PC-3 (cell line): ENCODE measurements at regions not wholly inside any gene's neighbourhood (a gene's known extent, or its start where the extent isn't known, plus 50 kb on each side); places are given as distances from the start of the nearest gene placed in this dataset.

Experiments
- ATAC-seq: fragments of 200-7000 bp; cut with Tn5 transposase; 2 replicates; pipeline ENCODE4 v1.9.1; 2020; ENCODE audit warnings: mild to moderate bottlenecking, moderate library complexity
- BruUV-seq: library from RNA; stranded (reverse); fragments of 400-500 nt; replicated peaks from 2 replicates; lab custom pipeline; 2021; lab: Mats Ljungman, UMichigan
- CTCF ChIA-PET: fragments of 300-600 bp; sonication (Branson Sonifier 250); formaldehyde crosslinking; loops from one replicate; lab custom pipeline; 2022; ENCODE audit warnings: antibody characterized with exemption; lab: Charles Lee
- POLR2A ChIA-PET: fragments of 300-600 bp; sonication (Branson Sonifier 250); formaldehyde crosslinking; loops from one replicate; lab custom pipeline; 2022; ENCODE audit warnings: antibody characterized with exemption; ENCODE audit not compliant: unreplicated experiment; lab: Charles Lee
- DNase-seq: peaks from one replicate; pipeline ENCODE4 v3.0.0-alpha.2; 2015
- H2AFZ ChIP-seq: fragments of 300-600 bp; sonication (generic); 2 replicates; pipeline ENCODE4 v1.6.0; 2016; ENCODE audit warnings: antibody characterized with exemption, low read length
- H3F3A ChIP-seq: fragments of 300-600 bp; sonication (generic); one replicate; pipeline ENCODE4 v1.6.0; 2017; ENCODE audit warnings: antibody characterized with exemption, low read length, control low read depth, mild to moderate bottlenecking; ENCODE audit not compliant: unreplicated experiment
- H3K27ac ChIP-seq: fragments of 300-600 bp; sonication (generic); 2 replicates; pipeline ENCODE4 v1.5.1; 2016; ENCODE audit warnings: mild to moderate bottlenecking, low read length
- H3K27me3 ChIP-seq: fragments of 300-600 bp; sonication (generic); 2 replicates; pipeline ENCODE4 v1.6.1; 2016; ENCODE audit warnings: low read length, mixed read lengths
- H3K36me3 ChIP-seq: fragments of 300-600 bp; sonication (generic); 2 replicates; pipeline ENCODE4 v1.6.1; 2016; ENCODE audit warnings: low read depth, mixed run types, low read length, mixed read lengths
- H3K4me1 ChIP-seq: fragments of 300-600 bp; sonication (generic); 2 replicates; pipeline ENCODE4 v1.5.1; 2016; ENCODE audit warnings: low read length; ENCODE audit not compliant: insufficient read depth
- H3K4me2 ChIP-seq: fragments of 300-600 bp; sonication (generic); 2 replicates; pipeline ENCODE4 v1.6.0; 2016; ENCODE audit warnings: low read length
- H3K4me3 ChIP-seq: fragments of 300-600 bp; sonication (generic); 2 replicates; pipeline ENCODE4 v1.5.1; 2016; ENCODE audit warnings: mild to moderate bottlenecking, low read length, mixed read lengths
- H3K79me2 ChIP-seq: fragments of 300-600 bp; sonication (generic); 2 replicates; pipeline ENCODE4 v1.6.1; 2017; ENCODE audit warnings: low read length, mixed read lengths
- H3K9ac ChIP-seq: fragments of 300-600 bp; sonication (generic); 2 replicates; pipeline ENCODE4 v1.6.0; 2016; ENCODE audit warnings: mild to moderate bottlenecking, low read length
- H3K9me2 ChIP-seq: fragments of 300-600 bp; sonication (generic); replicated peaks from 2 replicates; pipeline ENCODE4 v1.6.1; 2016; ENCODE audit warnings: mixed run types, low read length, mixed read lengths
- H3K9me3 ChIP-seq: fragments of 300-600 bp; sonication (generic); 2 replicates; pipeline ENCODE4 v1.6.1; 2016; ENCODE audit warnings: low read length, mixed read lengths
- H4K20me1 ChIP-seq: fragments of 300-600 bp; sonication (generic); 2 replicates; pipeline ENCODE4 v1.6.1; 2016; ENCODE audit warnings: low read length, mixed read lengths
- EZH2 ChIP-seq: fragments of 300-600 bp; sonication (generic); IDR thresholded peaks from one replicate; pipeline ENCODE4 v1.6.1; 2017; ENCODE audit warnings: antibody characterized with exemption, mild to moderate bottlenecking, low read length; ENCODE audit not compliant: unreplicated experiment
- EZH2phosphoT487 ChIP-seq: fragments of 300-600 bp; sonication (generic); IDR thresholded peaks from 2 replicates; pipeline ENCODE4 v1.6.1; 2018; ENCODE audit warnings: mild to moderate bottlenecking, antibody characterized with exemption, low read length, borderline replicate concordance
- intact Hi-C: fragments of 100-400 bp; cut with micrococcal nuclease; formaldehyde crosslinking; loops from 2 replicates; pipeline ENCODE4 v1.9.0; 2023
- TF ChIP-seq, protein P1 (sequence below): fragments of 300-600 bp; sonication (generic); conservative IDR thresholded peaks from 2 replicates; pipeline ENCODE4 v1.5.1; 2017; ENCODE audit warnings: antibody characterized with exemption, low read depth, mild to moderate bottlenecking, low read length

DNA sequence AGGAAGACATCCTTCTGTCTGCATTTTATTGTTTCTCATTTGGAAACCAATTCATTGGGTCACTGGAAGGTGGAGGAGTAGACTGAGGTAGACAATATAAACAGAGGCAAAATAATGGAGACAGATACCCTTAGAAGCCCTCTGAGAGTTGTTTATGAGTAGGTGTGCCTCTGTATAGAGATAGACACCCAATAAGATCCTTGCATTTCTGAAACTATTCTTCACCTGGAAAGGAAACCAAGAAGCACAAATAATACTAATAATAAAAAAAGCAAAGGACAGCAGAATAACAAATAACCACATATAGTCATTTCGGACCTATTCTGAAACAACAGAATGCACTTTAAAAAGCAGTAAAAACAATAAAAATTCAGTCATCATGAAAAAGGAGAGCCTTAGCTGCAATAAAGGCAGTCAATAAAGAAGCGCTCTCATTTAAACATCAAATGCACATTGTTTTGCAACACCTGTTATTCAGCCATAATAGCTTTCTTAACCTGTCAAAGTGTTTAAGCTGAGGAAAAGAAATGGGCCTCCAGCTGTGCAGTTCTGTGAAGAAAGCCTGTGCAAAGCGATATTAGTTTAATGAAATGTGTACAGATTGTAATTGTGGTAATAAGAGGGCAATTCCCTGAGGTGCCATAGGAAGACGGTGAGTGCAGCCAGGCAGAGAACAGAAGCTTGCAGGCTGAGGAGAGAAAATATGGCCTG, 904.2 kb downstream of the STPG2 start:
- H4K20me1 ChIP-seq: no peaks in the 10 kb centered on the region
- no peaks in the 10 kb centered on the region for H3K79me2 ChIP-seq
- H3K4me1 ChIP-seq: no peaks in the 10 kb centered on the region
- DNase-seq (no peak), ATAC-seq (no peak)
- H3K9me3 ChIP-seq: no peaks in the 10 kb centered on the region
- no peaks in the 10 kb centered on the region for H3K27me3 ChIP-seq
- no peak overlapping the region for H3K4me2 ChIP-seq
- H3K27ac ChIP-seq: no peak overlapping the region
- H3K9me2 ChIP-seq: no peaks in the 10 kb centered on the region
- no peak overlapping the region for H2AFZ ChIP-seq
- no peak overlapping the region for H3K9ac ChIP-seq
- TF ChIP-seq EZH2 (no peak), EZH2phosphoT487 (no peak)
- TF ChIP-seq, protein P1, sequence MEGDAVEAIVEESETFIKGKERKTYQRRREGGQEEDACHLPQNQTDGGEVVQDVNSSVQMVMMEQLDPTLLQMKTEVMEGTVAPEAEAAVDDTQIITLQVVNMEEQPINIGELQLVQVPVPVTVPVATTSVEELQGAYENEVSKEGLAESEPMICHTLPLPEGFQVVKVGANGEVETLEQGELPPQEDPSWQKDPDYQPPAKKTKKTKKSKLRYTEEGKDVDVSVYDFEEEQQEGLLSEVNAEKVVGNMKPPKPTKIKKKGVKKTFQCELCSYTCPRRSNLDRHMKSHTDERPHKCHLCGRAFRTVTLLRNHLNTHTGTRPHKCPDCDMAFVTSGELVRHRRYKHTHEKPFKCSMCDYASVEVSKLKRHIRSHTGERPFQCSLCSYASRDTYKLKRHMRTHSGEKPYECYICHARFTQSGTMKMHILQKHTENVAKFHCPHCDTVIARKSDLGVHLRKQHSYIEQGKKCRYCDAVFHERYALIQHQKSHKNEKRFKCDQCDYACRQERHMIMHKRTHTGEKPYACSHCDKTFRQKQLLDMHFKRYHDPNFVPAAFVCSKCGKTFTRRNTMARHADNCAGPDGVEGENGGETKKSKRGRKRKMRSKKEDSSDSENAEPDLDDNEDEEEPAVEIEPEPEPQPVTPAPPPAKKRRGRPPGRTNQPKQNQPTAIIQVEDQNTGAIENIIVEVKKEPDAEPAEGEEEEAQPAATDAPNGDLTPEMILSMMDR: no peak
- ChIA-PET CTCF (no interaction called here), POLR2A (no interaction called here)
- no peaks in the 10 kb centered on the region for H3K36me3 ChIP-seq
- no peaks in the 10 kb centered on the region for H3F3A ChIP-seq
- intact Hi-C loops: no loop called here
- BruUV-seq: no TSS peak
- no peak overlapping the region for H3K4me3 ChIP-seq

DNA sequence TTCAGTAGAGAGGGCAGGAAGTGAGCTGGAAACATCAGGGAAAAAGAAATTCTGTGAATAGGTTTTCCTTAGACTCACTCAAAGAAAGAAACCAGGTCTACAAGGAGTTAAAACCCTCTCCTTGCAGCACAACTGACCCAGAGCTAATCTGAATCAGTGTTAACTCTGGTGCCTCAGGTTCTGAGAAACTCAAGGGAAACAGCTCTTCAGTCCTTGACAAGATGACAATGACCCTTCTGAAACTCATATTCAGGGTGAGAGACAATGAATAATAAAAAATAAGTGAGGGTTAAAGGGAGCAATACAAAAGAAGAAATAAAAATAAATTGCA, 903.6 kb downstream of the STPG2 start:
- Histone ChIP-seq H3K27ac (no peak overlapping the region), H3K9ac (no peak overlapping the region), H3K9me2 (no peaks in the 10 kb centered on the region), H2AFZ (no peak overlapping the region), H3K4me3 (no peak overlapping the region), H3K4me2 (no peak overlapping the region), H3K36me3 (no peaks in the 10 kb centered on the region), H3K9me3 (no peaks in the 10 kb centered on the region), H3K4me1 (no peaks in the 10 kb centered on the region), H3F3A (no peaks in the 10 kb centered on the region), H3K79me2 (no peaks in the 10 kb centered on the region), H4K20me1 (no peaks in the 10 kb centered on the region), H3K27me3 (no peaks in the 10 kb centered on the region)
- POLR2A ChIA-PET: no interaction called here
- TF ChIP-seq EZH2 (no peak), EZH2phosphoT487 (no peak)
- TF ChIP-seq, protein P1: no peak
- DNase-seq: no peak
- intact Hi-C loops: no loop called here
- CTCF ChIA-PET: no interaction called here
- no peak for ATAC-seq
- BruUV-seq: no TSS peak

DNA sequence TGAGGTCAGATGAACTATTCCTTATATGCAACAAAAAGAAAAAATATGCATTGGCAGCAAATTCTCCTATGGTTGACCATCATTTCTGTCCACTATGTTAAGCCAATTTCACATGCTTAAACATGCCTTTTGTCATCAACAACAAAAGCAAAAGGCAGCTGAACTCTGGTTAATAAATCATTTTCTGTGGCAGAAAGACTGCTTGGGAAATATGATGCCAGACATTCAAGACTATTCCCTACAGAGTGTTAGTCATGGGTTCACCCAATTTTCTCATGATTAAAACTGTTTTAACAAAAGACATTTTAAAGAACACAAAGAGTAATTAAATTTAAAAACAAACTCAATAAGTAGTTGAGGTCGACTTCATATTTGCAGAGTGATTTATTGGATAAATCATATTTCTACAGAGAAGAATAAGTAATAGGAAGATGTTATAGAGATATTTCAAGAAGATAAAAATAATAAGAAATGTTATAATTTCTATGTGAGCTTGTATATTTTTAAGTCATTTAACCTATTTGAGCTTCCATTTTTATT, 890.6 kb downstream of the STPG2 start:
- no peak for DNase-seq
- Histone ChIP-seq H4K20me1 (no peaks in the 10 kb centered on the region), H3K4me2 (no peak overlapping the region), H3K9me2 (no peaks in the 10 kb centered on the region), H3K4me1 (no peaks in the 10 kb centered on the region), H3K79me2 (no peaks in the 10 kb centered on the region), H3K9ac (no peak overlapping the region), H3K36me3 (no peaks in the 10 kb centered on the region), H3K27ac (no peak overlapping the region), H3K4me3 (no peak overlapping the region), H3F3A (no peaks in the 10 kb centered on the region), H3K27me3 (no peaks in the 10 kb centered on the region), H2AFZ (no peak overlapping the region), H3K9me3 (no peaks in the 10 kb centered on the region)
- ChIA-PET CTCF (no interaction called here), POLR2A (no interaction called here)
- ATAC-seq: peak; percentile 40
- TF ChIP-seq EZH2 (no peak), EZH2phosphoT487 (no peak)
- TF ChIP-seq, protein P1: no peak
- no TSS peak for BruUV-seq
- intact Hi-C loops: no loop called here
